ENCODE measurements at regions not wholly inside any gene's neighbourhood (a gene's known extent, or its start where the extent isn't known, plus 50 kb on each side); places are given as distances from the start of the nearest gene placed in this dataset.

DNA sequence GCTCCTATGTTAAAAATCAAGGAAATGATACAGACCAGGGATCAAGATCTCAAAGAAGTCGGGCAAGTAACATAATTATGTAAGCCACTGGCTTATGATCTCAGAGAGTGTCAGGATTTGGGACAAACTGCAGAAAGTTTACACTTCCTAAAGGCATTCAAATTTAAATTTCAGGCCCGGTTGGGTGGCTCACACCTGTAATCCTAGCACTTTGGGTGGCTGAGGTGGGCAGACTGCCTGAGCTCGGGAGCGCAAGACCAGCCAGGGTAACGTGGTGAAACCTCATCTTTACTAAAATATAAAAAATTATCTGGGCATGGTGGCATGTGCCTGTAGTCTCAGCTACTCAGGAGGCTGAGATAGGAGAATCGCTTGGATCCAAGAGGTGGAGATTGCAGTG lies 124.4 kb upstream of the UBE2E2 start:
- no peak for DNase-seq

DNA sequence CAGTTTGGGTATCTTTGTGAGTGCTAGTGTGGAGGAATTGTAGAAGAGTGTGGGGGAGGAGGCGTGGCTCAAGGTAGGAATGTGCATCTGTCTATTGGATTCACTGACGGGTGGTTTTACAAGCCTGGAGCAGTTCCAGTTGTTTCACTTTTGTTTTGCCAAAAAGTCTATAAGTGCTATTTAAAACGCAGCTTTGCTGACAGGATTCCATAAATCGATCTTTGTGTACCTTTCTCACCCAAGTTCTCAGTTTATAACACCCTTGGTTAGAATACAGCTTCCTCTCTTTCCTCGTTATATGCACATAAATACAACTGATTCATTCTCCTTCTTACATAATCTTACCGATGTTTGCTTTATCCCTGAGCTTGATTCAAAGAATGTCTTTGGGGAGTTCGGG lies 123.2 kb upstream of the UBE2E2 start:
- no peak for DNase-seq

- no peak for DNase-seq
These were observed 119.4 kb upstream of the UBE2E2 start for GRCh38 chr3:23083701-23084100.

- no peak for DNase-seq
These were observed 118.8 kb upstream of the UBE2E2 start for GRCh38 chr3:23084367-23084766.

DNA sequence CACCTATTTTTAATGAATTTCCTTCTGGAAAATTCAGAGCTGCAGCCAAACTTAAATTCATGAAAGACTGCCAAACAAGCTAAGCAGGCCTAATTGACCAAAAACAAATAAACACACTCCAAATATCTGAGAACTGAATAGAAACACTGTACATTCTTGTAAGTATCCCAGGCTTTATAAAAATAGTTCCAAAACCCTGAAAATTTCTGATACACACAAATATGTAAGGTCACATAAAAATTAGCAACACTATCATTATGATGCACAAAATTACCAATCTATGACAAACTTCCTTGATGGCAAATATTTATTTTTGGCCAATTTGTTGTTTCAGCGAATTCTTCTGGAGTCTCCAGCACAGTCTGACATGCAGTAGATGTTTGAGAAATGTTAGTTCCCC lies 117.9 kb upstream of the UBE2E2 start:
- DNase-seq: no peak

- DNase-seq: no peak
These were observed 116.8 kb upstream of the UBE2E2 start for GRCh38 chr3:23086331-23086730.

DNA sequence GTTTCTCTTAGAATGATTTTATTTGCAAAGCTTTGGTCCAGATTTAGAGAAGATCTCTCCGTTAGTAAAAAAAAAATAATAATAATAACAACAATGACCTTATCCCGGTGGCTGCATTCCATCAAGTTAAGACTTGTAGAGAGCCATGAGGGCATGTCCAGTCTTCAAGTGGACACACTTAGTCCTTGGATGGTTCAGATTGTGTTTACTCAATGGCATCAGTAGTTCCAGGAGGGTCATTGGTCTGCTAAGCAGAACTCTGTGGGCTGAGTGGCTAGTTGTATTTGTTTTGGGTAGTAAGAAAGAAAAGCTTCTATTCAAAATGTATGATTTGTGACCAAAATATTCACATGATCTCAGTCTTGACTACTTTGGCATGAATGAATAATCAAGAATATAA lies 116.3 kb upstream of the UBE2E2 start:
- DNase-seq: no peak

DNA sequence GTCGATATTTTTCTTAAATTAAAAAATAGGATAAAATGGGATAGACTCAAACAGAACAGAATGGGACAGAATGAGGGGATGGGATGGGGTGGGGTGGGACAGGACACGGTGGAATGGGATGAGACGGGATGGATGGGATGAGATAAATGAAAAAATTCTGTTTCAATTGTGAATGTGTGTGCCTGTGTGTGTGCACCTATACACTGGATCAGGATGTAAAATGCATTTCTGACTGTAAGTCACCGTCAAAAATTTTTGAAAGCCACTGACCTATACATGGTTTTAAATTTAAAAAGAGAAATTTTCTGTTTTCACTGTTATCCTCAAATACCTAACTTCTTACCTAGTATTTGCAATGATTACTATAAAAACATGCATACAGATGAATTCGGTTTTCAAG lies 108.7 kb upstream of the UBE2E2 start:
- DNase-seq: no peak

DNA sequence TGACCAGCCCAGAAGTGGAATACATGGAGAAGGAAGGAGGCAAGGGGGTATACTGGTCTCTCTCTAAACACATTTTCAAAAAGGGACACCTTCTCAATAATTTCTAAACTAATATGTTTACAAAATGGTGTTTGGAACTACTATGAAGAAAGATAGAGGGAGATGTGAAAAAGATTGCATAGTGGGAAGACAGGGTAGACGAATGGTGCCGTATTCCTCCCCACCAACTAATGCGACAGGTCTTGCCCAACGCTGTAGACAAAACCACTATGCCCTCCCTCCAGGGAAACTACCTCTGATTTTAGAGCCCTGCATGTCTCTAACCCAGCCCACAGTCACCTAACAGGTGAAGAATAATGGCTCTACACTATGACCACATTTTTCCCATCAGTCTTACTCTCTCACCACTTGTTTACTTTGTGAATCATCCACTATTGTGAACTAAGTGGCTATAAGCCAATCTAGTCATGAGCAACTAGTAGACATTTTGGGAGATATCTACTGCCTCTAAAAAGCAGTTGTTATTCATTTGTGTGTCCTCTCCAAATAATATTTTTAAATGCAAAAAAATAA lies 108.2 kb upstream of the UBE2E2 start:
- no peak for DNase-seq

DNA sequence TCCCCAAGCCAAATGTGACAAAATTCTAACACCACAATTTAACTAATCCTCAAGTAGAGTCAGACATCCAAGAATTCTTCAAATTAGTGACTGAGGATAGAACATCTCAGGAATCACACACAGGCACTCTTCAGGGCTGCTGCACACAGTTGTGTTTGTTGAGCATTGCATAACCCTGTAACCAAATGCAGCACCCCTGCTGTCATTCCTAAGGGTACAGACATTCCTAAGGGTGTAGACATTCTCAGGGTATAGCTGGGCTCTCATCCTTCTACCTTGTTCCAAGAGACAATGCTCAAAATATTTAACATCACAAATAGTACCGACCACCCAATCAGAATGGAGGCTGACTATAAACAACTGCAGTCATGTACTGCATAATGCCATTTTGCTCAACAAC lies 107.1 kb upstream of the UBE2E2 start:
- no peak for DNase-seq

- no peak for DNase-seq
These were observed 104.1 kb upstream of the UBE2E2 start for GRCh38 chr3:23099021-23099420.

GRCh38 chr3:23099677-23100076 lies 103.5 kb upstream of the UBE2E2 start:
- DNase-seq: no peak

DNA sequence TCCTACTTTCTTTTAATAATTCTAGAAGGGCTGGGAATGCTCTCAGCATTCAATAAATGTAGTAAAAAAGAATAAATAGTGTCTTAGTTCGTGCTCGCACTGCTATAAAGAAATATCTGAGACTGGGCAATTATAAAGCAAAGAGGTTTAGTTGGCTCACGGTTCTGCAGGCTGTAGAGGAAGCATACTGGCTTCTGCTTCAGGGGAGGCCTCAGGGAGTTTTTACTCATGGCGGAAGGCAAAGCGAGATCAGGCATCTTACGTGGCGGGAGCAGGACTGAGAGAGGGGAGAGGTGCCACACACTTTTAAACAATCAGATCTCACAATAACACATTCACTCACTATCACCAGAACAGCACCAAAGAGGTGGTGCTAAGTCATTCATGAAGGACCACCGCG lies 103.0 kb upstream of the UBE2E2 start:
- DNase-seq: no peak

DNA sequence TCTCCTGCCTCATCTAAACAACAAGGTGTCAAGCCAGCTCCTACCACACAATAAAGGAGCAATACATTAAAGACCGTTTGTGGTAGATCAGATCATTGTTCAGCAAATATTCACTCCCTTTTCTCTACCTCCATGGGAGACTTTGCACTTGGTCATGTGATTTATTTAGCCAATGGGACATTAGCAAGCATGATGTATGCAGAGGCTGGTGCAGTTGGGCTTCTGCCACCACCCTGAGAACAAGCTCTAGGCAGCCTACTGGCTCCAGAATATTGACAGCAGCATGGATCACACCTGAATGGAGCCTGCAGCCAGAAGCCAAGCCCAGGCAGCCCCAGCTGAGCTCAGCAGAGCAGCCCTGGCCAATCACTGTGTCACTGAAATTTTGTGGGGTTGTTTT lies 99.4 kb upstream of the UBE2E2 start:
- no peak for DNase-seq

GRCh38 chr3:23105048-23105447 lies 98.1 kb upstream of the UBE2E2 start:
- DNase-seq: no peak

- DNase-seq: no peak
These were observed 96.5 kb upstream of the UBE2E2 start for GRCh38 chr3:23106666-23107065.

DNA sequence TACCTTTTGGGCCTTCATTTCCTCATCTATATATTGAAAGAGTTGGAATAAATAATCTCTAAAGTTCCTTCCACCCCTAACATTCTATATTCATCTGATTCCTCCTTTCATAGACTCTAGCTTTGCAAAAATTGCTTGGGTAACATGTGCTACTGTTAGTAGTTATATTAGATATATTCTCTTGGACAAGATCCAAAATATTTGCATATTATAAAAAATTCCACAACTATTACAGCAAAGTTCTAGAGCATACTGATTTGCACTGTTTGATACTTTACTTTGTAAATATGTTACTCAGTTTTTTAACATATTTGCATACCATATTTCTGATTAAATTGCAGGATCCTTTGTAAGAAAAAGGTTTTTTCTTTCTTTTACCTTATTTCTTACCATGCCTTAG lies 95.9 kb upstream of the UBE2E2 start:
- no peak for DNase-seq

- no peak for DNase-seq
These were observed 94.6 kb upstream of the UBE2E2 start for GRCh38 chr3:23108451-23109057.

GRCh38 chr3:23111286-23111685 lies 91.8 kb upstream of the UBE2E2 start:
- no peak for DNase-seq

DNA sequence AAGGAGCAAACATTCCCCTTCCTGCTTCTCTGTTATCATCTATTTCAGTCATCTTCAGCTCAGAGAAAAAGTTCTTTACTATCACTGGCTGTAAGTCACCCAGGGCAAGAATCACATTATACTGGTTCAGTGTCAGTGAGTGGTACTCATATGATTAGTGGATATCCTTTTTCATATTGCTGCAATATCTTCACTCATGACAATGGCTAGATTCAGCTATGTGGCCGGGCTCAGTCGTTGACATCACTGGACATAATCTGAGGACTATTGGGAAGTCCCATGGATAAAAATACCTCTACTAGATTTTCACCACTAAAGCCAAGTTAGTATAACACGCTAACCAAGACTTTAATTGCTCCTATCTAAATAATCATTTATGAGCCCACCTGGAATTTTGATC lies 91.3 kb upstream of the UBE2E2 start:
- no peak for DNase-seq

GRCh38 chr3:23112491-23112890 lies 90.6 kb upstream of the UBE2E2 start:
- DNase-seq: no peak

GRCh38 chr3:23113455-23114171 lies 89.5 kb upstream of the UBE2E2 start:
- DNase-seq: no peak

GRCh38 chr3:23114432-23114831 lies 88.7 kb upstream of the UBE2E2 start:
- no peak for DNase-seq

DNA sequence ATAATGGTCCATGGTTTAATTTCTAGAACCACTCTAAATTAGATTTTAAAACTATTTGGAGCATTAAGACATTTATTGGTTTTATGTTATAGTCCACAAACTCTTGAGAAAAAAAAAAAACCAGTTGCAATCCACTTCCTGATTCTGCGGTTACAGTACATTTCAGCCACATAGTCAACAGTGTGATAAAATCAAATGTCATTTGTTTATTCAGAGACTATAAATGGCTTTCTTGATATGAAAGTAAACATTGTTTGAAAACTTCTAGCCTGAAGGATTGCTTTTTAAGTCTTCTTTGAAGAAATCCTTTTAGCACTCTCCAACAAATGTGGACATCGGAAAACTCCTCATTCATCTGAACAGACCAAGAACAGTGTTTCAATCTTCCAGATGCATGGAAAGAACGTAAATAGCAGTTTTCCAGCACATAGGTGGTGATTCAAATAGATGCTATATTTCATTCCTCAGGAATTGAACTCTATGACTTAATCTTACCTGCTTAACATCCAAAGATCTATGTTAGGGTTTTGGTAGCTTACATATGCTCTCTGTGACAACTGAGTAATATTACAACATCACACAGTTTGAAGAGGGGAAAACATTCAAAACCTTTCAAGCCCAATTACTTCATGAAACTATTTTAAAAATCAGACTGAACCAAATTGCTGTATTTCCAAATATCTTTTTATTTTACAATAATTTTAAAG lies 87.8 kb upstream of the UBE2E2 start:
- DNase-seq: no peak

Measured in activated naive CD4-positive, alpha-beta T cell treated with Interleukin-2 at 50 U/mL for 16 hours (primary cell).